ENCODE measurements at regions not wholly inside any gene's neighbourhood (a gene's known extent, or its start where the extent isn't known, plus 50 kb on each side); places are given as distances from the start of the nearest gene placed in this dataset.

GRCh38 chr2:5315512-5315911 is 376.7 kb upstream of the SOX11 start:
- TF ChIP-seq CTCF (IDR thresholded peaks at IDR 0.05) = no peak
- no peak for TF ChIP-seq EZH2 (IDR thresholded peaks at IDR 0.05)

All from neural progenitor cell (in vitro differentiated cells).